ENCODE measurements at regions not wholly inside any gene's neighbourhood (a gene's known extent, or its start where the extent isn't known, plus 50 kb on each side); places are given as distances from the start of the nearest gene placed in this dataset.
"Not testable (repeated sequence)": the region's sequence is repeated elsewhere in the genome, so short reads cannot be mapped to it uniquely, and the experiment has no call there.

DNA sequence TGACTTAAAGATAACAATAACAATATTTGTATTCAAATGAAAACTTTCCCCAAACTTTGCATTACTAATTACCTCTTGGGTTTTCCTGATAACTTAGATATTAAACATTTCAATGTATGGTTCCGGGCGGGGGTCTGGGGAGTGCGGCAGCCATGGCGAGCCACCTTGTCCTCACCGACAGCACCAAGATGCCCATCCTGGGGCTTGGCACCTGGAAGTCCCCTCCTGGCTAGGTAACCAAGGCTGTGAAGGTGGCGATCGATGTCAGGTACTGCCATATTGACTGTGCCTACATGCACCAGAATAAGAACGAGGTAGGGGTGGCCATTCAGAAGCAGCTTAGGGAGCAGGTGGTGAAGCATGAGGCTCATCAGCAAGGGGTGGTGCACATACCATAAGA lies 478.7 kb downstream of the CNTN3 start:
- H3K27me3 ChIP-seq (replicated peaks): no peaks in the 10 kb centered on the region
- in situ Hi-C loops (cut with HindIII; ENCODE audit: low pct_ligation_motif_present, low sequenced_read_pairs): no loop called here
- TF ChIP-seq, protein P1, sequence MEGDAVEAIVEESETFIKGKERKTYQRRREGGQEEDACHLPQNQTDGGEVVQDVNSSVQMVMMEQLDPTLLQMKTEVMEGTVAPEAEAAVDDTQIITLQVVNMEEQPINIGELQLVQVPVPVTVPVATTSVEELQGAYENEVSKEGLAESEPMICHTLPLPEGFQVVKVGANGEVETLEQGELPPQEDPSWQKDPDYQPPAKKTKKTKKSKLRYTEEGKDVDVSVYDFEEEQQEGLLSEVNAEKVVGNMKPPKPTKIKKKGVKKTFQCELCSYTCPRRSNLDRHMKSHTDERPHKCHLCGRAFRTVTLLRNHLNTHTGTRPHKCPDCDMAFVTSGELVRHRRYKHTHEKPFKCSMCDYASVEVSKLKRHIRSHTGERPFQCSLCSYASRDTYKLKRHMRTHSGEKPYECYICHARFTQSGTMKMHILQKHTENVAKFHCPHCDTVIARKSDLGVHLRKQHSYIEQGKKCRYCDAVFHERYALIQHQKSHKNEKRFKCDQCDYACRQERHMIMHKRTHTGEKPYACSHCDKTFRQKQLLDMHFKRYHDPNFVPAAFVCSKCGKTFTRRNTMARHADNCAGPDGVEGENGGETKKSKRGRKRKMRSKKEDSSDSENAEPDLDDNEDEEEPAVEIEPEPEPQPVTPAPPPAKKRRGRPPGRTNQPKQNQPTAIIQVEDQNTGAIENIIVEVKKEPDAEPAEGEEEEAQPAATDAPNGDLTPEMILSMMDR (IDR thresholded peaks at IDR 0.05; ENCODE audit: low read depth, low read length, missing control alignments): no peak
- H3K36me3 ChIP-seq (replicated peaks): no peaks in the 10 kb centered on the region
- H3K27ac ChIP-seq: no peak overlapping the region
- no peak for DNase-seq
- H3K4me3 ChIP-seq (ENCODE audit: low read depth, low read length): no peak overlapping the region

DNA sequence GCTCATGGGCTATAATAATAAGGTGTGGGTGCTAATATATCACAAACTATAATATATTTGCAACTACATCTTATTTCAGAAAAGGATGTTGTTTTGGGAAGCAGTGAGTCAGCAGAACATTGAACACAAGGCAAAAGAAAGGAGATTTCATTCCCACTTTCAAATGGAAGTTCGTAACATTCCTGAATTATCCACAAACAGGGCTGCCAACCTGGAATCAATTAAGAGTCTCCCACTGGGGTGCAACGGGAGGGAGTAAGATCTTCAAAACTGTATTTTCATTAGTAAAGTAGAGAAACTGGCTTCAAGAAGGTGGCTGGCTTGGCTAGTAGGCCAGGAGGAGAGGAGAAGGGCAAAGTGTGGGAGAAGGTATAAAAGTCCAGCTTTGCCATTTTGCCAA lies 479.6 kb downstream of the CNTN3 start:
- H3K4me3 ChIP-seq (ENCODE audit: low read depth, low read length): no peak overlapping the region
- no peak overlapping the region for H3K27ac ChIP-seq
- no peaks in the 10 kb centered on the region for H3K27me3 ChIP-seq (replicated peaks)
- in situ Hi-C loops (cut with HindIII; ENCODE audit: low pct_ligation_motif_present, low sequenced_read_pairs): no loop called here
- DNase-seq: no peak
- TF ChIP-seq, protein P1 (IDR thresholded peaks at IDR 0.05; ENCODE audit: low read depth, low read length, missing control alignments): no peak
- no peaks in the 10 kb centered on the region for H3K36me3 ChIP-seq (replicated peaks)

- DNase-seq; H3K27me3 ChIP-seq (replicated peaks); H3K36me3 ChIP-seq (replicated peaks); H3K27ac ChIP-seq; in situ Hi-C loops (cut with HindIII; ENCODE audit: low pct_ligation_motif_present, low sequenced_read_pairs); H3K4me3 ChIP-seq (ENCODE audit: low read depth, low read length): not testable (repeated sequence)
Measured at GRCh38 chr3:74131546-74132328, 482.7 kb downstream of the CNTN3 start.

- H3K4me3 ChIP-seq (ENCODE audit: low read depth, low read length): no peak overlapping the region
- H3K27me3 ChIP-seq (replicated peaks): no peaks in the 10 kb centered on the region
- H3K36me3 ChIP-seq (replicated peaks): no peaks in the 10 kb centered on the region
- no peak for DNase-seq
- TF ChIP-seq, protein P1 (IDR thresholded peaks at IDR 0.05; ENCODE audit: low read depth, low read length, missing control alignments): no peak
- H3K27ac ChIP-seq: no peak overlapping the region
- in situ Hi-C loops (cut with HindIII; ENCODE audit: low pct_ligation_motif_present, low sequenced_read_pairs): no loop called here
Measured at GRCh38 chr3:74129611-74130010, 484.8 kb downstream of the CNTN3 start.

DNA sequence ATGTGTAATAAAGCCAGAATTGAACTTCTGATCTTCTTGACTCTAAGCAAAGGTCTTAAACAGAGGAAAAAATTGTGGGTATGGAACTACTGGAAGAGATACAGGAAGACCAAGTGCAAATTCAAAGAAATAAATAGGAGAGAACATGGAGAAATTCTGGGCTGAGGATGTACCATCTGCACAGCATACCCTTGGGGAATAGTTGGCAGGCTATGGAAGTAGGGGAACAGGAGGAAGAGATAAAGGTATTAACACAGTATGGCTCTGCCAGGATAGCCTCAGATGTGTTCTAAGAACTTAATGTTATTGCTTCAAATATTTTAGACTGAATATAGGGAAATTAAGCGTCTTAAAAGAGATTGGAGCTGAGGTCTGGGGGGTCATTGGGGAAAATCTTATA lies 485.4 kb downstream of the CNTN3 start:
- H3K27me3 ChIP-seq (replicated peaks): no peaks in the 10 kb centered on the region
- no peak for DNase-seq
- no peak overlapping the region for H3K27ac ChIP-seq
- no peaks in the 10 kb centered on the region for H3K36me3 ChIP-seq (replicated peaks)
- in situ Hi-C loops (cut with HindIII; ENCODE audit: low pct_ligation_motif_present, low sequenced_read_pairs): no loop called here
- TF ChIP-seq, protein P1 (IDR thresholded peaks at IDR 0.05; ENCODE audit: low read depth, low read length, missing control alignments): no peak
- no peak overlapping the region for H3K4me3 ChIP-seq (ENCODE audit: low read depth, low read length)

- TF ChIP-seq, protein P1 (IDR thresholded peaks at IDR 0.05; ENCODE audit: low read depth, low read length, missing control alignments): no peak
- Histone ChIP-seq H3K4me3 (ENCODE audit: low read depth, low read length) (no peak overlapping the region), H3K27ac (no peak overlapping the region), H3K36me3 (replicated peaks) (no peaks in the 10 kb centered on the region), H3K27me3 (replicated peaks) (no peaks in the 10 kb centered on the region)
- no peak for DNase-seq
- in situ Hi-C loops (cut with HindIII; ENCODE audit: low pct_ligation_motif_present, low sequenced_read_pairs): no loop called here
Measured at GRCh38 chr3:74127256-74127655, 487.2 kb downstream of the CNTN3 start.

All from brain microvascular endothelial cell (primary cell).